HepG2 (cell line): ENCODE measurements at regions not wholly inside any gene's neighbourhood (a gene's known extent, or its start where the extent isn't known, plus 50 kb on each side); places are given as distances from the start of the nearest gene placed in this dataset.

Experiments used
- ATAC-seq: fragments of 200-7000 bp; cut with Tn5 transposase; 3 replicates; pipeline ENCODE4 v1.9.1; 2020; ENCODE audit warnings: mild to moderate bottlenecking, moderate library complexity
- BruUV-seq: library from RNA; stranded (reverse); fragments of 400-500 nt; replicated peaks from 2 replicates; lab custom pipeline; 2021; lab: Mats Ljungman, UMichigan
- CTCF ChIA-PET: fragments of 300-600 bp; formaldehyde crosslinking; extraction: SDS; loops from one replicate; lab custom pipeline; 2021; ENCODE audit warnings: low total read pairs, inconsistent platforms, low intra/inter-chr PET ratio; lab: Yijun Ruan, JAX
- POLR2A ChIA-PET: fragments of 350-600 bp; sonication (Branson Sonifier 250); formaldehyde crosslinking; loops from one replicate; lab custom pipeline; 2020; ENCODE audit warnings: antibody characterized with exemption, inconsistent platforms; lab: Yijun Ruan, JAX
- DNase-seq: peaks from one replicate; pipeline ENCODE4 v3.0.0-alpha.2; 2015; ENCODE audit warnings: low spot score
- FAIRE-seq: peaks from 3 replicates; lab custom pipeline; 2011; peaks lifted over from hg19 to GRCh38; lab: Jason Lieb, UNC
- H2AFZ ChIP-seq: one replicate; pipeline ENCODE4 v1.6.1; 2011; ENCODE audit warnings: low read length, inconsistent platforms
- H3K27ac ChIP-seq: fragments of 300-600 bp; 3 replicates; pipeline ENCODE4 v1.8.0; 2011; ENCODE audit warnings: mixed run types, mild to moderate bottlenecking, mixed read lengths, low read length, inconsistent platforms; ENCODE audit not compliant: insufficient read depth; ENCODE audit errors: extremely low read length
- H3K27me3 ChIP-seq, 2 experiments: fragments of 200-600 bp in 1 of 2; 2 replicates in 1 of 2; 3 replicates in 1 of 2; pipeline versions ENCODE4 v1.6.0 to v1.8.0; 2011; ENCODE audit warnings: low read length in 2 of 2, mild to moderate bottlenecking in 2 of 2, moderate library complexity in 2 of 2, inconsistent platforms in 1 of 2; ENCODE audit not compliant: insufficient read depth in 2 of 2, control insufficient read depth in 1 of 2
- H3K36me3 ChIP-seq, 2 experiments: fragments of 200-600 bp in 1 of 2; replicated peaks in 1 of 2; 2 replicates in 1 of 2; 3 replicates in 1 of 2; pipeline versions ENCODE4 v1.5.1 to v1.8.0; 2011; ENCODE audit warnings: low read length in 2 of 2, inconsistent platforms in 1 of 2; ENCODE audit not compliant: insufficient read depth in 2 of 2, control insufficient read depth in 1 of 2
- H3K4me1 ChIP-seq: 2 replicates; pipeline ENCODE4 v1.5.1; 2012; ENCODE audit warnings: low read length, inconsistent platforms; ENCODE audit not compliant: insufficient read depth
- H3K4me2 ChIP-seq: 2 replicates; pipeline ENCODE4 v1.6.0; 2011; ENCODE audit warnings: low read depth, low read length, inconsistent platforms
- H3K4me3 ChIP-seq, 3 experiments: fragments of 200-600 bp in 1 of 3; sonication (generic), shearing (Covaris generic) in 1 of 3; replicated peaks in 1 of 3; 2 replicates each; pipeline ENCODE4 v1.5.1; 2011 to 2016; ENCODE audit warnings: low read length in 3 of 3, inconsistent platforms in 2 of 3, low read depth in 2 of 3, mild to moderate bottlenecking in 2 of 3, control low read depth in 1 of 3, mixed read lengths in 1 of 3; ENCODE audit not compliant: insufficient read depth in 1 of 3
- H3K79me2 ChIP-seq: one replicate; pipeline ENCODE4 v1.6.1; 2011; ENCODE audit warnings: low read length, inconsistent platforms; ENCODE audit not compliant: insufficient read depth
- H3K9ac ChIP-seq: 2 replicates; pipeline ENCODE4 v1.6.0; 2011; ENCODE audit warnings: mild to moderate bottlenecking, low read depth, low read length, inconsistent platforms; ENCODE audit not compliant: insufficient read depth
- H3K9me3 ChIP-seq: 2 replicates; pipeline ENCODE4 v1.5.1; 2012; ENCODE audit warnings: mild to moderate bottlenecking, low read length
- H4K20me1 ChIP-seq: 2 replicates; pipeline ENCODE4 v1.6.0; 2011; ENCODE audit warnings: inconsistent platforms, mild to moderate bottlenecking, low read length, moderate library complexity; ENCODE audit not compliant: insufficient read depth
- ATM ChIP-seq: fragments of 450-650 bp; IDR thresholded peaks from 2 replicates; pipeline ENCODE4 v1.7.1; 2017; ENCODE audit warnings: mild to moderate bottlenecking, borderline replicate concordance
- HDAC2 ChIP-seq: sonication (generic); formaldehyde crosslinking; IDR thresholded peaks from 2 replicates; pipeline ENCODE4 v1.4.0; 2020; ENCODE audit warnings: missing genetic modification reagents
- HDAC6 ChIP-seq: fragments of 200-600 bp; sonication (generic); IDR thresholded peaks from 2 replicates; pipeline ENCODE4 v1.7.0; 2017; ENCODE audit warnings: mild to moderate bottlenecking, antibody characterized with exemption, low read length, low read depth
- MZF1 ChIP-seq: sonication (generic); formaldehyde crosslinking; IDR thresholded peaks from 2 replicates; pipeline ENCODE4 v1.8.1; 2023; ENCODE audit warnings: mild to moderate bottlenecking, missing genetic modification reagents, borderline replicate concordance
- NRL ChIP-seq: sonication (generic); formaldehyde crosslinking; IDR thresholded peaks from 2 replicates; pipeline ENCODE4 v1.5.0; 2020; ENCODE audit warnings: missing genetic modification reagents, mild to moderate bottlenecking, moderate library complexity, borderline replicate concordance
- SNRNP70 ChIP-seq: fragments of 200-400 bp; formaldehyde crosslinking; IDR thresholded peaks from 2 replicates; pipeline ENCODE4 v1.6.1; 2017; ENCODE audit warnings: mild to moderate bottlenecking, low read depth, low read length, moderate library complexity
- ZFP91 ChIP-seq: sonication (generic); formaldehyde crosslinking; IDR thresholded peaks from 2 replicates; pipeline ENCODE4 v1.9.0; 2022; ENCODE audit warnings: missing genetic modification reagents, mild to moderate bottlenecking, borderline replicate concordance
- ZNF772 ChIP-seq: sonication (generic); formaldehyde crosslinking; IDR thresholded peaks from 2 replicates; pipeline ENCODE4 v1.5.0; 2020; ENCODE audit warnings: mild to moderate bottlenecking, missing genetic modification reagents
- WGBS: methylation state at CpG from one replicate; pipeline ENCODE4 v1.1.6; 2017; ENCODE audit warnings: low lambda C conversion rate; 5-methylcytosine and 5-hydroxymethylcytosine counted together
- in situ Hi-C: cut with HindIII; loops from 2 replicates; pipeline ENCODE4 v1.10.0; 2017; ENCODE audit warnings: low pct_unique_long_range_greater_than_20kb; ENCODE audit not compliant: extremely low pct_ligation_motif_present
- intact Hi-C: fragments of 100-400 bp; cut with micrococcal nuclease; formaldehyde crosslinking; loops from one replicate; pipeline ENCODE4 v1.10.0; 2022; ENCODE audit not compliant: unreplicated experiment
- TF ChIP-seq, protein P1 (sequence below): sonication (generic); formaldehyde crosslinking; IDR thresholded peaks from 2 replicates; pipeline ENCODE4 v1.4.0; 2020; ENCODE audit warnings: mild to moderate bottlenecking, missing genetic modification reagents

GRCh38 chr13:55673910-55674309 is 1466.8 kb upstream of the PRR20A start:
- no peaks in the 10 kb centered on the region for H4K20me1 ChIP-seq
- H3K9me3 ChIP-seq = peaks cover 58% of the 10 kb centered on the region
- no peak overlapping the region for H3K9ac ChIP-seq
- no peak overlapping the region for H2AFZ ChIP-seq
- TF ChIP-seq HDAC2 (CRISPR knock-in tag) (no peak), SNRNP70 (no peak), NRL (CRISPR knock-in tag) (no peak), ZNF772 (CRISPR knock-in tag) (no peak), ATM (no peak), ZFP91 (CRISPR knock-in tag) (no peak), MZF1 (CRISPR knock-in tag) (no peak), HDAC6 (no peak)
- TF ChIP-seq, protein P1, sequence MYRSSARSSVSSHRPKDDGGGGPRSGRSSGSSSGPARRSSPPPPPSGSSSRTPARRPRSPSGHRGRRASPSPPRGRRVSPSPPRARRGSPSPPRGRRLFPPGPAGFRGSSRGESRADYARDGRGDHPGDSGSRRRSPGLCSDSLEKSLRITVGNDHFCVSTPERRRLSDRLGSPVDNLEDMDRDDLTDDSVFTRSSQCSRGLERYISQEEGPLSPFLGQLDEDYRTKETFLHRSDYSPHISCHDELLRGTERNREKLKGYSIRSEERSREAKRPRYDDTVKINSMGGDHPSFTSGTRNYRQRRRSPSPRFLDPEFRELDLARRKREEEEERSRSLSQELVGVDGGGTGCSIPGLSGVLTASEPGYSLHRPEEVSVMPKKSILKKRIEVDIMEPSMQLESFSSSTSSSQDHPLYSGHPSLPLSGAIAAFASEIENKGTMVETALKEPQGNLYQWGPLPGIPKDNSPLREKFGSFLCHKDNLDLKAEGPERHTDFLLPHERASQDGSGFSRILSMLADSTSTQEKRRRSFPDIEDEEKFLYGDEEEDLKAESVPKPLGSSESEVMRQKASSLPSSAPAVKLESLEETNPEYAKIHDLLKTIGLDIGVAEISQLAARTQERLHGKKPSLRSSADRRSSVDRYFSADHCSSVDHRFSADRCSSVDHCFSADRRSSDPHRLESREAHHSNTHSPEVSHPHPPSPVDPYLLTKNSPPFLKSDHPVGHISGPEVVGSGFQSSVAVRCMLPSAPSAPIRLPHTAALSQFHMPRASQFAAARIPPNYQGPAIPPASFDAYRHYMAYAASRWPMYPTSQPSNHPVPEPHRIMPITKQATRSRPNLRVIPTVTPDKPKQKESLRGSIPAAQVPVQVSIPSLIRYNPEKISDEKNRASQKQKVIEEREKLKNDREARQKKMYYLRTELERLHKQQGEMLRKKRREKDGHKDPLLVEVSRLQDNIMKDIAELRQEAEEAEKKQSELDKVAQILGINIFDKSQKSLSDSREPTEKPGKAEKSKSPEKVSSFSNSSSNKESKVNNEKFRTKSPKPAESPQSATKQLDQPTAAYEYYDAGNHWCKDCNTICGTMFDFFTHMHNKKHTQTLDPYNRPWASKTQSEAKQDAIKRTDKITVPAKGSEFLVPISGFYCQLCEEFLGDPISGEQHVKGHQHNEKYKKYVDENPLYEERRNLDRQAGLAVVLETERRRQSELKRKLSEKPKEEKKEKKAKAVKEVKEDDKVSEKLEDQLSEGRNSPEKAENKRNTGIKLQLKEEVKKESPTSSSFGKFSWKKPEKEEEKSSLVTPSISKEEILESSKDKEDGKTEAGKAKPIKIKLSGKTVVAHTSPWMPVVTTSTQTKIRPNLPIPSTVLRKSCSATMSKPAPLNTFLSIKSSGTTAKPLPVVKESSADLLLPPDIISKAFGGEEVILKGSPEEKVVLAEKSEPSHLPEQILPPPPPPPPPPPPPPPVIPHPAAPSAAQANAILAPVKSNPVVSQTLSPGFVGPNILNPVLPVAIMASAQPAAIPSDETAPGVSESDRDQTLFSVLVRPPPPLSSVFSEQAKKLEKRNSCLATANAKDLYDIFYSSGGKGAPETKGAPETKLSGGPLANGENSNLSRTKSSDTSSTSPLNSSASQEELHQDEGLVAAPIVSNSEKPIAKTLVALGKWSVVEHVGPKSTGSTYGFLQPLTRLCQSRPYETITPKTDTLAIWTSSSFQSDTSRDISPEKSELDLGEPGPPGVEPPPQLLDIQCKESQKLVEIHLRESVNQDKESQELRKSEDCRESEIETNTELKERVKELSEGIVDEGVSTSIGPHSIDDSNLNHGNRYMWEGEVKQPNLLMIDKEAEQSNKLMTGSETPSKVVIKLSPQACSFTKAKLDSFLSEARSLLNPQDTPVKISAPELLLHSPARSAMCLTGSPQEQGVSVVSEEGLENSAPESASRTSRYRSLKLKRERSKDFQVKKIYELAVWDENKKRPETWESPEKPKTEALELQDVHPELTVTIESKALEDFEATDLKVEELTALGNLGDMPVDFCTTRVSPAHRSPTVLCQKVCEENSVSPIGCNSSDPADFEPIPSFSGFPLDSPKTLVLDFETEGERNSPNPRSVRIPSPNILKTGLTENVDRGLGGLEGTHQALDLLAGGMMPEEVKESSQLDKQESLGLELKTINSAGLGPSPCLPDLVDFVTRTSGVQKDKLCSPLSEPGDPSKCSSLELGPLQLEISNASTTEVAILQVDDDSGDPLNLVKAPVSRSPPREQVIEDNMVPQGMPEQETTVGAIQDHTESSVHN (CRISPR knock-in tag) = no peak
- no peak overlapping the region for H3K27ac ChIP-seq
- in situ Hi-C loops = no loop called here
- POLR2A ChIA-PET = no interaction called here
- H3K4me3 ChIP-seq = no peak overlapping the region
- H3K36me3 ChIP-seq = no peaks in the 10 kb centered on the region
- H3K27me3 ChIP-seq = no peaks in the 10 kb centered on the region; a peak in 1 of 5 replicates
- H3K4me2 ChIP-seq = no peak overlapping the region
- no TSS peak for BruUV-seq
- DNase-seq (no peak), FAIRE-seq (no peak), ATAC-seq (no peak)
- intact Hi-C loops = no loop called here
- CTCF ChIA-PET = no interaction called here
- H3K4me1 ChIP-seq = no peaks in the 10 kb centered on the region
- WGBS = 8% methylated on average over 2 of the region's 2 CpGs
- no peaks in the 10 kb centered on the region for H3K79me2 ChIP-seq
